ENCODE measurements at regions not wholly inside any gene's neighbourhood (a gene's known extent, or its start where the extent isn't known, plus 50 kb on each side); places are given as distances from the start of the nearest gene placed in this dataset.

DNA sequence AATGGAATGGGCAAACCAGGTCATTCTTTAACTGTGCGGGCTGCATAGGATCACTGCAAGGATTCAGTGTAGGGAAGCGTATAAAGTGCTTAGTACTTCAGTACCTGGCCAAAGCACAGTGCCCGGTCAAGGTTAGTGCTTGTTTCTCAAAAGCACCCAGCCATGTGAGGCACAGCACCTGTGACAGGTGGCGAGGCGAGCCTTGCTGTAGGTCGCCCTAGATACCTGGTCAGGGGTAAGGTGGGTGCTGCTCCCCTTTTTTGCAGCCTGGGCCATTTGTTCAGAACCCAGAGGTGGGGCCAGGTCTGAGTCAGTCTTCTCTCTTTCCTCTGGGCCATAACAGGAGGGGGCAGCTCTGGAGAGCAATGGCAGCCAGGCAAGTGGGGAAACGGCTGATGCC lies 172.0 kb downstream of the IRF8 start:
- no peak overlapping the region for H3K4me3 ChIP-seq (ENCODE audit: low read depth in 1 of 2, low read length in 1 of 2)
- TF ChIP-seq, protein P1, sequence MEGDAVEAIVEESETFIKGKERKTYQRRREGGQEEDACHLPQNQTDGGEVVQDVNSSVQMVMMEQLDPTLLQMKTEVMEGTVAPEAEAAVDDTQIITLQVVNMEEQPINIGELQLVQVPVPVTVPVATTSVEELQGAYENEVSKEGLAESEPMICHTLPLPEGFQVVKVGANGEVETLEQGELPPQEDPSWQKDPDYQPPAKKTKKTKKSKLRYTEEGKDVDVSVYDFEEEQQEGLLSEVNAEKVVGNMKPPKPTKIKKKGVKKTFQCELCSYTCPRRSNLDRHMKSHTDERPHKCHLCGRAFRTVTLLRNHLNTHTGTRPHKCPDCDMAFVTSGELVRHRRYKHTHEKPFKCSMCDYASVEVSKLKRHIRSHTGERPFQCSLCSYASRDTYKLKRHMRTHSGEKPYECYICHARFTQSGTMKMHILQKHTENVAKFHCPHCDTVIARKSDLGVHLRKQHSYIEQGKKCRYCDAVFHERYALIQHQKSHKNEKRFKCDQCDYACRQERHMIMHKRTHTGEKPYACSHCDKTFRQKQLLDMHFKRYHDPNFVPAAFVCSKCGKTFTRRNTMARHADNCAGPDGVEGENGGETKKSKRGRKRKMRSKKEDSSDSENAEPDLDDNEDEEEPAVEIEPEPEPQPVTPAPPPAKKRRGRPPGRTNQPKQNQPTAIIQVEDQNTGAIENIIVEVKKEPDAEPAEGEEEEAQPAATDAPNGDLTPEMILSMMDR (IDR thresholded peaks at IDR 0.05) = no peak
- no peaks in the 10 kb centered on the region for H3K9me3 ChIP-seq
- H3K27me3 ChIP-seq = peaks cover 32% of the 10 kb centered on the region
- no peaks in the 10 kb centered on the region for H3K4me1 ChIP-seq (ENCODE audit: control insufficient read depth in 1 of 2, insufficient read depth in 1 of 2, low read depth in 1 of 2, low read length in 1 of 2)
- no peaks in the 10 kb centered on the region for H3K36me3 ChIP-seq
- no peak overlapping the region for H3K27ac ChIP-seq

DNA sequence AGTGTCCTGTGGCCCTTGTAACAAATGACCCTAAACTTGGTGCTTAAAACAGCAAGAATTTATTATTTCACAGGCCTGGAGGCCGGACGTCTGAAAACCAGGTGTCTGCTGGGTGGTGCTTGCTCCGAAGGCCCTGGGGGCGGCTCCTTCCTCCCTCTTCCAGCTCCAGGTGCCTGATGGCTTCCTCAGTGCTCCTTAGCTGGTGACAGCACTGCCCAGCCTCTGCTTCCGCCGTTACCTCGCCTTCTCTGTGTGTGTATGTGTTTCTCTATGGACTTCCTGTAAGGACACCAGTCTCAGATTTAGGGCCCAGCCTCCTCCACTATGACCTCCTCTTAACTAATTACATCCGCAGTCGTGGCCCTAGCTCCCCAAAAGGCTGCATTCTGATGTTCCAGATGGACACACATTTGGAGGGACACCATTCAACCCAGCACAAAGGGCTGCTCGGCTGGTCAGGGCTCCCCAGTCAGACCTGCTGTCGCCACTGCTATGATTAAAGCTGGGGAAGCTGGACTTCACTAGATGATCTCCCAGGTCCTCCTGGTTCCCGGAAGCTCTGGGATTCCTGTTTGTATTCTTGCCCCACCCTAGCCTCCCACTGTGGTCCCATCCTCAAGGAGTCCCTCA lies 172.8 kb downstream of the IRF8 start:
- Histone ChIP-seq H3K36me3 (no peaks in the 10 kb centered on the region), H3K4me1 (ENCODE audit: control insufficient read depth in 1 of 2, insufficient read depth in 1 of 2, low read depth in 1 of 2, low read length in 1 of 2) (no peaks in the 10 kb centered on the region), H3K27me3 (peaks cover 32% of the 10 kb centered on the region), H3K4me3 (ENCODE audit: low read depth in 1 of 2, low read length in 1 of 2) (no peak overlapping the region), H3K27ac (no peak overlapping the region), H3K9me3 (no peaks in the 10 kb centered on the region)
- TF ChIP-seq, protein P1 (IDR thresholded peaks at IDR 0.05) = no peak

DNA sequence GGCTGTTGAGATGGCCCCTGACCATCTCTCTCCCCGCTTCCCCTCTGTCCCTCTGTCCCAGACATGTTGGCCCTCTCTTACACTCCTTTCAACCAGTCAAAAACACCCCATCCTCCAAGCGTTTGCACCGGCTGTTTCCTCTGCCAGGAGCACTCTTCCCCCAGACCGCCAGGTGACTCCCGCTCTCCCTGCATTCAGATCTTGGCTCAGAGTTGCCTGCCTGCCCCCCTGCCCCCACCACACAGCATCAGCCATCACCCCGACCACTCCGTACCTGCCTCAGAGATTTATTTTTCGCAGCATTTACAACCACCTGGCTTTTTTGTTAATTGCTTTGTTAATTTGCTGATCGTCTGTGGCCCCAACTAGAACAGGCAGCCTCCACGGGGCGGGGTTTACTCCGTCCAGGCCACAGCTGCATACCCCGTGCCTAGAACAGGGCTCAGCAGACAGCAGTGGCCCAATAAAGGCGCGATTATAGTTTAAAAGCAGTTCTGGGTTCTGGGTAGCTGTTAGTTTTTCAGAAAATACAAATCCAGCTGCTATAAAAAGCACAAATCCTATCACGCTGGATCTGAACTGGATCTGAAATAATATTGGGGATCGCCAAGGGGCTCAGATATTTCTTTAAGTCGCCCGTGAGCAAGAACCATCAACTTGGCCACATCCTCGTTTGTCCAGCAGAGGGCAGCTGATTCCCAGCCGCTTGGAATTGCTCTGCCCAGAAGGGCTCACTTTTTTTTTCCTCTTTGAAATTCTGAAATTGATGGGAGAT lies 173.6 kb downstream of the IRF8 start:
- Histone ChIP-seq H3K27ac (no peak overlapping the region), H3K36me3 (no peaks in the 10 kb centered on the region), H3K4me3 (ENCODE audit: low read depth in 1 of 2, low read length in 1 of 2) (no peak overlapping the region), H3K4me1 (ENCODE audit: control insufficient read depth in 1 of 2, insufficient read depth in 1 of 2, low read depth in 1 of 2, low read length in 1 of 2) (no peaks in the 10 kb centered on the region), H3K9me3 (no peaks in the 10 kb centered on the region), H3K27me3 (peaks cover 32% of the 10 kb centered on the region)
- TF ChIP-seq, protein P1 (IDR thresholded peaks at IDR 0.05) = no peak

DNA sequence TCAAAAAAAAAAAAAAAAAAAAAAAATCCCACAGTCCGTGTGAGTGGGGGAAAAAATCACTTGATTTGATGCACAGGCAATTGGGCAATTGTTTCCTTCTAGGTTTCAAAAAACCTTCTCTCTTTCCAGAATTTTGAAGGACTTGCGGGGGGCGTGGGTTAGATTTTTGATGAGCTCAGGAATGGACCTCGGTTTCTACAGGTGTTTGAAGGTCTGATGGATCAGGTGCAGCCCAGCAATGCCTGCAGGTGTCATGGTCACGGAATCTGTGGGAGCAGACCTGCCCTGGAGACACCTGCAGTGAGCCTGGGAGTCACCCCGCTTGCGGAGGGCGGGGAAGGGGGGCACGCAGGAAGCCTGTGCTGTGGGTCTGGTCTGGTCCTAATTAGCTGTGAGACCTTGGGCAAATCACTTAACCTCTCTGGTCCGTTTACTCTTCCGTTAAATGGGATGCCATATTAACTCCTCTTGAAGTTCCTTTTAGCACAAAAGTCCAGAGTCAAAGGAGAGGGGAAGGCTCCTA lies 174.2 kb downstream of the IRF8 start:
- H3K4me1 ChIP-seq (ENCODE audit: control insufficient read depth in 1 of 2, insufficient read depth in 1 of 2, low read depth in 1 of 2, low read length in 1 of 2) = no peaks in the 10 kb centered on the region
- no peak overlapping the region for H3K4me3 ChIP-seq (ENCODE audit: low read depth in 1 of 2, low read length in 1 of 2)
- H3K27ac ChIP-seq = no peak overlapping the region
- no peaks in the 10 kb centered on the region for H3K36me3 ChIP-seq
- TF ChIP-seq, protein P1 (IDR thresholded peaks at IDR 0.05) = no peak
- no peaks in the 10 kb centered on the region for H3K9me3 ChIP-seq
- peaks cover 32% of the 10 kb centered on the region for H3K27me3 ChIP-seq

DNA sequence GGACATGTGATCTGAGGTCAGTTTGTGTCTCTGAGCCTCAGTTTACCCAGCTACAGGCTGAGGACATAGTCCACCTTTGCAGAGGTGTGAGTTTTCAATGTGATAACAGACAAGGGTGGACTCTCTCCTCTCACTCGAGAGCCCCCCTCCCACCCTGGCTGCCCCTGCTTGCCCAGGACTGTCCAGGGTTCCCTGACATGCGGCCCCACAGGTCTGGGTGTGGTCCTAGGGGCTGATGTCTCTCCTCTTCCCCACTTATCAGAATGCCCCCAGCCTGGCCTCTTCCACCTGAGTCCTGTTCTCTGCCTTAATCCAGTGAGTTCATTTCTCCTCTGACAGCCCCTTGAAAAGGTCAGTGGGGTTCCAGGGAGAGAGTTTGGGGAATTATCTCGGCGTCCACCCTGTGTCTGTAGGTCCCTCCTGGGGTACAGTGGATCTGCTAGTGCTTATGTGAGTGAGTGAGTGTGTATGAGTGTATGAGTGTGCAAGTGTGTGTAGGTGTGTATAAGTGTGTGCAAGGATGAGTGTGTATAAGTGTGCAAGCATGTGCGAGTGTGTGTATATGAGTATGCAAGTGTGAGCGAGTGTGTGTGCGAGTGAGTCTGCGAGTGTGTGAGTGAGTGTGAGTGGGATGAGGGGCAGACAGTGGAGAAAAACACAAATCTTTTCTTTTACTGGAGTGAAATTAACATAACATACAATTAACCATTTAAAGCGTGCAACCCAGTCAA lies 175.0 kb downstream of the IRF8 start:
- H3K27me3 ChIP-seq = peaks cover 28% of the 10 kb centered on the region
- TF ChIP-seq, protein P1 (IDR thresholded peaks at IDR 0.05) = no peak
- no peak overlapping the region for H3K4me3 ChIP-seq (ENCODE audit: low read depth in 1 of 2, low read length in 1 of 2)
- no peaks in the 10 kb centered on the region for H3K36me3 ChIP-seq
- no peak overlapping the region for H3K27ac ChIP-seq
- H3K4me1 ChIP-seq (ENCODE audit: control insufficient read depth in 1 of 2, insufficient read depth in 1 of 2, low read depth in 1 of 2, low read length in 1 of 2) = no peaks in the 10 kb centered on the region
- H3K9me3 ChIP-seq = no peaks in the 10 kb centered on the region

All from neutrophil (primary cell).